ENCODE measurements at regions not wholly inside any gene's neighbourhood (a gene's known extent, or its start where the extent isn't known, plus 50 kb on each side); places are given as distances from the start of the nearest gene placed in this dataset.

- DNase-seq (ENCODE audit: low spot score): no peak
- in situ Hi-C loops (cut with HindIII; ENCODE audit: low sequenced_read_pairs): no loop called here
These were observed 113.3 kb downstream of the IRF8 start for GRCh38 chr16:86012221-86012620.

GRCh38 chr16:86013867-86014266 is 114.9 kb downstream of the IRF8 start:
- no peak for DNase-seq (ENCODE audit: low spot score)
- in situ Hi-C loops (cut with HindIII; ENCODE audit: low sequenced_read_pairs): no loop called here

- in situ Hi-C loops (cut with HindIII; ENCODE audit: low sequenced_read_pairs): no loop called here
These were observed 116.6 kb downstream of the IRF8 start for GRCh38 chr16:86015606-86016005.

GRCh38 chr16:86016201-86016965 is 117.4 kb downstream of the IRF8 start:
- in situ Hi-C loops (cut with HindIII; ENCODE audit: low sequenced_read_pairs): no loop called here
- DNase-seq (ENCODE audit: low spot score): peak; percentile 71

More at GRCh38 chr16:86015606-86016005, 116.6 kb downstream of the IRF8 start:
- DNase-seq (ENCODE audit: low spot score): no peak

- in situ Hi-C loops (cut with HindIII; ENCODE audit: low sequenced_read_pairs): no loop called here
- no peak for DNase-seq (ENCODE audit: low spot score)
These were observed 119.1 kb downstream of the IRF8 start for GRCh38 chr16:86018071-86018470.

- in situ Hi-C loops (cut with HindIII; ENCODE audit: low sequenced_read_pairs): no loop called here
These were observed 119.5 kb downstream of the IRF8 start for GRCh38 chr16:86018487-86018886.

GRCh38 chr16:86018941-86019340 is 120.0 kb downstream of the IRF8 start:
- DNase-seq (ENCODE audit: low spot score): no peak
- in situ Hi-C loops (cut with HindIII; ENCODE audit: low sequenced_read_pairs): no loop called here

More at GRCh38 chr16:86018487-86018886, 119.5 kb downstream of the IRF8 start:
- DNase-seq (ENCODE audit: low spot score): no peak

GRCh38 chr16:86019446-86020047 is 120.6 kb downstream of the IRF8 start:
- no peak for DNase-seq (ENCODE audit: low spot score)
- in situ Hi-C loops (cut with HindIII; ENCODE audit: low sequenced_read_pairs): no loop called here

- DNase-seq (ENCODE audit: low spot score): no peak
- in situ Hi-C loops (cut with HindIII; ENCODE audit: low sequenced_read_pairs): no loop called here
These were observed 122.0 kb downstream of the IRF8 start for GRCh38 chr16:86020971-86021370.

- in situ Hi-C loops (cut with HindIII; ENCODE audit: low sequenced_read_pairs): no loop called here
- no peak for DNase-seq (ENCODE audit: low spot score)
These were observed 123.5 kb downstream of the IRF8 start for GRCh38 chr16:86022381-86022960.

- no peak for DNase-seq (ENCODE audit: low spot score)
- in situ Hi-C loops (cut with HindIII; ENCODE audit: low sequenced_read_pairs): no loop called here
These were observed 125.2 kb downstream of the IRF8 start for GRCh38 chr16:86024210-86024609.

- in situ Hi-C loops (cut with HindIII; ENCODE audit: low sequenced_read_pairs): no loop called here
- no peak for DNase-seq (ENCODE audit: low spot score)
These were observed 126.7 kb downstream of the IRF8 start for GRCh38 chr16:86025706-86026105.

GRCh38 chr16:86026171-86026910 is 127.4 kb downstream of the IRF8 start:
- DNase-seq (ENCODE audit: low spot score): no peak
- in situ Hi-C loops (cut with HindIII; ENCODE audit: low sequenced_read_pairs): no loop called here

- in situ Hi-C loops (cut with HindIII; ENCODE audit: low sequenced_read_pairs): no loop called here
These were observed 128.0 kb downstream of the IRF8 start for GRCh38 chr16:86026916-86027315.

GRCh38 chr16:86027373-86028126 is 128.6 kb downstream of the IRF8 start:
- no peak for DNase-seq (ENCODE audit: low spot score)
- in situ Hi-C loops (cut with HindIII; ENCODE audit: low sequenced_read_pairs): no loop called here

More at GRCh38 chr16:86026916-86027315, 128.0 kb downstream of the IRF8 start:
- DNase-seq (ENCODE audit: low spot score): no peak

- in situ Hi-C loops (cut with HindIII; ENCODE audit: low sequenced_read_pairs): no loop called here
- DNase-seq (ENCODE audit: low spot score): peak; percentile 15
These were observed 130.3 kb downstream of the IRF8 start for GRCh38 chr16:86029131-86029741.

GRCh38 chr16:86030116-86030515 is 131.2 kb downstream of the IRF8 start:
- DNase-seq (ENCODE audit: low spot score): no peak
- in situ Hi-C loops (cut with HindIII; ENCODE audit: low sequenced_read_pairs): no loop called here

GRCh38 chr16:86031141-86031678 is 132.2 kb downstream of the IRF8 start:
- in situ Hi-C loops (cut with HindIII; ENCODE audit: low sequenced_read_pairs): no loop called here
- DNase-seq (ENCODE audit: low spot score): no peak
